Prostate gland (tissue), 2 donors: ENCODE measurements at regions not wholly inside any gene's neighbourhood (a gene's known extent, or its start where the extent isn't known, plus 50 kb on each side); places are given as distances from the start of the nearest gene placed in this dataset.

Experiments used
- DNase-seq: peaks from one replicate; pipeline ENCODE4 v3.0.0-alpha.2; 2019; ENCODE audit warnings: low spot score
- H3K27ac ChIP-seq, 2 donors: fragments of 200-600 bp; sonication (generic); 2 replicates each; pipeline ENCODE4 v1.5.1; 2017 to 2019
- H3K27me3 ChIP-seq: fragments of 200-600 bp; sonication (generic); replicated peaks from 2 replicates; pipeline ENCODE4 v1.5.1; 2019; ENCODE audit not compliant: insufficient read depth
- H3K36me3 ChIP-seq, 2 donors: fragments of 200-600 bp; sonication (generic); 1 replicate in 1 of 2; 2 replicates in 1 of 2; pipeline versions ENCODE4 v1.5.1 to v1.8.1; 2017 to 2019
- H3K4me1 ChIP-seq: fragments of 200-600 bp; sonication (generic); replicated peaks from 2 replicates; pipeline ENCODE4 v1.5.1; 2019
- H3K4me3 ChIP-seq, 2 donors: fragments of 200-600 bp; sonication (generic); 2 replicates each; pipeline ENCODE4 v1.5.1; 2017 to 2019
- H3K9me3 ChIP-seq: fragments of 200-600 bp; sonication (generic); 2 replicates; pipeline ENCODE4 v1.5.1; 2017
- POLR2A ChIP-seq: fragments of 450-650 bp; IDR thresholded peaks from one replicate; pipeline ENCODE4 v1.6.1; 2016; ENCODE audit warnings: antibody characterized with exemption, mild to moderate bottlenecking
- POLR2AphosphoS5 ChIP-seq: sonication (generic); formaldehyde crosslinking; IDR thresholded peaks from one replicate; pipeline ENCODE4 v1.6.1; 2017; ENCODE audit warnings: antibody characterized with exemption
- WGBS: methylation state at CpG from one replicate; pipeline ENCODE4 v1.1.5; 2018; 5-methylcytosine and 5-hydroxymethylcytosine counted together
- intact Hi-C: fragments of 100-400 bp; cut with DNase I; formaldehyde crosslinking; loops from one replicate; pipeline ENCODE4 v1.14.2; 2022
- TF ChIP-seq, protein P1 (sequence below), 4 experiments: fragments of 200-600 bp in 2 of 4; fragments of 450-650 bp in 2 of 4; sonication (generic) in 2 of 4; IDR thresholded peaks; 1 replicate in 3 of 4; 2 replicates in 1 of 4; pipeline ENCODE4 v1.5.1; 2016 to 2019; ENCODE audit warnings: antibody characterized with exemption in 4 of 4, mild to moderate bottlenecking in 2 of 4, moderate library complexity in 2 of 4

- no peaks in the 10 kb centered on the region for H3K27me3 ChIP-seq
- H3K4me3 ChIP-seq, result no peak overlapping the region
- H3K4me1 ChIP-seq, result no peaks in the 10 kb centered on the region
- intact Hi-C loops, result no loop called here
- H3K36me3 ChIP-seq, result no peaks in the 10 kb centered on the region
- no peak overlapping the region for H3K27ac ChIP-seq
- TF ChIP-seq POLR2A (no peak), POLR2AphosphoS5 (no peak)
- no peak for DNase-seq
- WGBS, result 92% methylated on average over 5 of the region's 5 CpGs
- H3K9me3 ChIP-seq, result no peaks in the 10 kb centered on the region
Observed at GRCh38 chr4:96767815-96768480, 928.1 kb downstream of the PDHA2 start.

DNA sequence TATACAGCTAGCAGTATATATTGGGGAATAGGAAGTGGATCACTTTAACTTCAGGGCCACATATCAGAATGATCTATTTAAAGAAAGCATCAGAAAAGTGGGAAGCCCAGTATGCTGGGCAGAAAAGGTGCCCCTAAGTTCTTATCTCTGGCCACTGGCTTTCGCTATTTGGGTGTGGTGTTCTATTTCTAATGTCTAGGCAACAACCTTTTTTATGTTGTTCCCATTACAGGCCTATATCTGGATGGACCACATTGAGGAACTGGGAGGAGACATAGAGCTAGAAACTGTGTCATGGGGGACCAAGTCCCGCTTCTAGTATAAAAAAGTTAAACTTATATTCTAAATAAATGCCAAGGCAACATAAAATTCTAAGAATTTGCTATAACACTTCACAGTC lies 935.6 kb downstream of the PDHA2 start:
- no peak for DNase-seq

DNA sequence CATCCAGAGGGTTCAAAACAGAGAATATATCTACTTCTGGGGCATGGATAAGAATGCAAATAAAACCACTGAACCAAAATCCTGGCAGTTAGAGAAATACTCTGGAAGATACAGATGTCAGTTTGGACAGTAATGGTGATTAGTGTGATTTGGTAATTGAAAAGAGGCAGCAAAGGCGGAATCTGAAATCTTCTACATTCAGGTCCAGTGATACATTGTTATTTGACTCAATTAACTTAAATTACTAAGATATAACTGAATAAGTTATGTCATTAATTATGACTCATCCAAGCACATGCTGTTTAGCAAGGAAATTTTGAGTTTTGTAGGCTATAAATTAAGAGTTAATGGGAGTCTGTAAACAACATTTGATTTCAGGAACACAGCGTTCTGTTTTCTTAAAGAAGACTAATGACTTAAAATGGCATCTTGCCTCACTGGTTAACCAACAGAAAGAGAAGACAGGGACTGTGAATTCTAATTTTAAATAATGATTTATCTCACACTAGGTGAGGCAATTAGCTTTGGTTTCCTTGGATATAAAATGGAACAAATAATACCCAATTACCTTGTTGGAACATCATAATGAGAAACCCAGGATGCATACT lies 937.1 kb downstream of the PDHA2 start:
- WGBS, result 53% methylated on average over 2 of the region's 2 CpGs
- intact Hi-C loops, result no loop called here
- no peak overlapping the region for H3K4me3 ChIP-seq
- no peak for DNase-seq
- no peaks in the 10 kb centered on the region for H3K36me3 ChIP-seq
- peak overlapping the region in 1 of 2 donors; percentile 12 for H3K27ac ChIP-seq
- no peaks in the 10 kb centered on the region for H3K9me3 ChIP-seq
- H3K27me3 ChIP-seq, result no peaks in the 10 kb centered on the region
- no peaks in the 10 kb centered on the region for H3K4me1 ChIP-seq
- TF ChIP-seq, protein P1, sequence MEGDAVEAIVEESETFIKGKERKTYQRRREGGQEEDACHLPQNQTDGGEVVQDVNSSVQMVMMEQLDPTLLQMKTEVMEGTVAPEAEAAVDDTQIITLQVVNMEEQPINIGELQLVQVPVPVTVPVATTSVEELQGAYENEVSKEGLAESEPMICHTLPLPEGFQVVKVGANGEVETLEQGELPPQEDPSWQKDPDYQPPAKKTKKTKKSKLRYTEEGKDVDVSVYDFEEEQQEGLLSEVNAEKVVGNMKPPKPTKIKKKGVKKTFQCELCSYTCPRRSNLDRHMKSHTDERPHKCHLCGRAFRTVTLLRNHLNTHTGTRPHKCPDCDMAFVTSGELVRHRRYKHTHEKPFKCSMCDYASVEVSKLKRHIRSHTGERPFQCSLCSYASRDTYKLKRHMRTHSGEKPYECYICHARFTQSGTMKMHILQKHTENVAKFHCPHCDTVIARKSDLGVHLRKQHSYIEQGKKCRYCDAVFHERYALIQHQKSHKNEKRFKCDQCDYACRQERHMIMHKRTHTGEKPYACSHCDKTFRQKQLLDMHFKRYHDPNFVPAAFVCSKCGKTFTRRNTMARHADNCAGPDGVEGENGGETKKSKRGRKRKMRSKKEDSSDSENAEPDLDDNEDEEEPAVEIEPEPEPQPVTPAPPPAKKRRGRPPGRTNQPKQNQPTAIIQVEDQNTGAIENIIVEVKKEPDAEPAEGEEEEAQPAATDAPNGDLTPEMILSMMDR (IDR thresholded peaks at IDR 0.05), result no peak
- TF ChIP-seq POLR2A (no peak), POLR2AphosphoS5 (peak; percentile 79)

More for the DNA sequence above, 935.6 kb downstream of the PDHA2 start:
- Histone ChIP-seq H3K27ac (no peak overlapping the region), H3K27me3 (no peaks in the 10 kb centered on the region), H3K9me3 (no peaks in the 10 kb centered on the region), H3K4me3 (no peak overlapping the region), H3K4me1 (no peaks in the 10 kb centered on the region), H3K36me3 (no peaks in the 10 kb centered on the region)
- intact Hi-C loops, result no loop called here
- TF ChIP-seq, protein P1 (IDR thresholded peaks at IDR 0.05), result no peak
- WGBS, result 100% methylated on average over 2 of the region's 2 CpGs

DNA sequence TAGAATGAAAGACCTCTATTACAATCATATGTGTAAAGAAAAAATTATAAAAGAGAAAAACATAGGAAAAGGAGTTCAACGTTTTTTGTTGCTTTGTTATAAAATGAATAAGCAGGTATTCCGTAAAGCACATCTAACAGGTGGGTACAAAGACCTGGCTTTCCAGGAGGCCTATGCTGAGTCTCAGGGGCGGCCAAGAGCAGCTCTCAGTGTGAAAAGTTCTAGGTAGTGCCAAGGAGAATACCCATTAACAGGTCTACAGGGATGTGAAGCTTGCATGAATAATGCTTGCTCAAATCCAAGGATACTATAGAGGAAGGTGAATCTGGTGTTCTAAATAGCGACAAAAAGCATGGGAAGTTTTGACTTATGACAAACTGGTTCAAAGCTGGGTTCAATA lies 944.4 kb downstream of the PDHA2 start:
- H3K4me1 ChIP-seq, result no peaks in the 10 kb centered on the region
- H3K27me3 ChIP-seq, result no peaks in the 10 kb centered on the region
- 44% methylated on average over 4 of the region's 4 CpGs for WGBS
- no peak overlapping the region for H3K27ac ChIP-seq
- no peak for DNase-seq
- intact Hi-C loops, result no loop called here
- H3K9me3 ChIP-seq, result no peaks in the 10 kb centered on the region
- TF ChIP-seq, protein P1 (IDR thresholded peaks at IDR 0.05), result no peak
- TF ChIP-seq POLR2A, result no peak
- no peak for TF ChIP-seq POLR2AphosphoS5
- H3K36me3 ChIP-seq, result no peaks in the 10 kb centered on the region
- no peak overlapping the region for H3K4me3 ChIP-seq

- Histone ChIP-seq H3K36me3 (no peaks in the 10 kb centered on the region), H3K9me3 (no peaks in the 10 kb centered on the region), H3K27ac (no peak overlapping the region), H3K4me3 (no peak overlapping the region), H3K27me3 (no peaks in the 10 kb centered on the region), H3K4me1 (no peaks in the 10 kb centered on the region)
- 73% methylated on average over 3 of the region's 3 CpGs for WGBS
- intact Hi-C loops, result no loop called here
- TF ChIP-seq POLR2AphosphoS5, result no peak
- no peak for DNase-seq
Observed at GRCh38 chr4:96786306-96786705, 946.4 kb downstream of the PDHA2 start.

DNA sequence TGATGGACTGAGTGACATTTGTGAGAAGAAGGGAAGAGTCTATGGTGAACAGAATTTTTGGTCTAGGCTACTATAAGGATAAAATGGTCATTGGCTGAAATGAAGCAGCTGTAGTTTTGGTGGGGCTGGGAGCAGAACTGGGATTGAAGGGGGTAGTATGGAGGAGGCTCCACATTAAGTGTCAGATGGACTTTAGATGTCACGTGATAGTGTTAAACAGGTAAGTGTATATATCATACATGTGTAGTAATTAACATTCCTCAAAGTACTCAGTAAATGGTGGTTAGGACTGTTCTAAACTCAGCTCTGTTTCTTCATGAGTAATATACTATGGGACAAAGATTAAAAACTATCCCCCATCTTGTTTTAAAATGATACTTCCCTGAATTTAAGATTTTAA lies 947.9 kb downstream of the PDHA2 start:
- Histone ChIP-seq H3K27ac (no peak overlapping the region), H3K9me3 (no peaks in the 10 kb centered on the region), H3K4me3 (no peak overlapping the region), H3K27me3 (no peaks in the 10 kb centered on the region), H3K36me3 (no peaks in the 10 kb centered on the region), H3K4me1 (no peaks in the 10 kb centered on the region)
- 97% methylated on average over 1 of the region's 1 CpG for WGBS
- intact Hi-C loops, result no loop called here
- no peak for DNase-seq
- TF ChIP-seq, protein P1 (IDR thresholded peaks at IDR 0.05), result no peak
- TF ChIP-seq POLR2A (no peak), POLR2AphosphoS5 (no peak)
